ENCODE measurements at regions not wholly inside any gene's neighbourhood (a gene's known extent, or its start where the extent isn't known, plus 50 kb on each side); places are given as distances from the start of the nearest gene placed in this dataset.
"Not testable (repeated sequence)": the region's sequence is repeated elsewhere in the genome, so short reads cannot be mapped to it uniquely, and the experiment has no call there.

DNA sequence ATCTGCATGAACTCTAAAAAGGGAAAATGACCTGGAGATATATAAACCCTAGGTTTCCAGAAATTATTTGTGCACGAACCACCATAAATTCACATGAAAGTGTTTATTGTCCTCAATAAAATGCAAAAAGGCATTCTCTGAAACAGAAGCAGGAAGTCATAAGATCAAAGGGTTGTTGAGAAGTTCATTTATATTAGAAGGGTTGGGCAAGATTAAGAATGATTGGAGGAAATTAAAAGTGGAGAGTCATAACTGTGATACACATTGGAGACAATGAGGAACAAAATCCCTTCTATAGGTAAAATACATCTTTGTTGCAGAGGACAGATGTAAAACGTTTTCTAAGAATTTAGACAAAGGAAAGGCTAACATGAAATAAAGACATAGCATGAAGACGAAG lies 476.8 kb downstream of the CBLN4 start:
- DNase-seq (ENCODE audit: low spot score): no peak

DNA sequence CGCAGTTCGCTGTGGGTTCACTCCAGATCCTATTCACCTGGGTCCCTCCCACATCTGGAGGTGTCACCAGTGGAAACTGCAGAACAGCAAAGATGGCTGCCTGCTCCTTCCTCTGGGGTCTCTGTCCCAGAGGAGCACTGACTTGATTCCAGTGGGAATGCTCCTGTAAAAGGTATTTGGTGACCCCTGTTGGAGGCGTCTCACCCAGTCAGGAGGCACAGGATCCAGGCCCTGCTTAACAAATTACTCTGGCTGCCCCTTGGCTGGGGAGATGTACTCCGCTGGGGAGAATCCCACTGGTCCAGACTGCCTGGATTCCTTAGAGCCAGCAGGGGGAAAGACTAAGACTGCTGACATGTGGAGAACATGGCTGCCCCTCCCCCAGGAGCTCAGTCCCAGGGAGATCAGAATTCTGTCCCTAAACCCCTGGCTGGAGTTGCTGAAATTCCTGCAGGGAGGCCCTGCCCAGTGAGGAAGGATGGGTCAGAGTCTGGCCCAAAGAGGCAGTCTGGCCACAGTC lies 483.0 kb downstream of the CBLN4 start:
- DNase-seq (ENCODE audit: low spot score): no peak

DNA sequence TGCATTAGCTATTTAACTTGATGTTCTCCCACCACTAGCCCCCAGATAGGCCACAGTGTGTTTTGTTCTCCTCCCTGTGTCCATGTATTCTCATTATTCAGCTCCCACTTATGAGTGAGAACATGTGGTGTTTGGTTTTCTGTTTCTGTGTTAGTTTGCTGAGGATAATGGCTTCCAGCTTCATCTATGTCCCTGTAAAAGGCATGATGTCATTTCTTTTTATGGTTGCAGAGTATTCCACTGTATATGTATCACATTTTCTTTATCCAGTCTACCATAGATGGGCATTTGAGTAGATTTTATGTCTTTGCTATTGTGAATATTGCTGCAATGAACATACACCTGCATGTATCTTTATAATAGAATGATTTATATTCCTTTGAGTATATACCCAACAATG lies 487.7 kb downstream of the CBLN4 start:
- DNase-seq (ENCODE audit: low spot score): not testable (repeated sequence)

DNA sequence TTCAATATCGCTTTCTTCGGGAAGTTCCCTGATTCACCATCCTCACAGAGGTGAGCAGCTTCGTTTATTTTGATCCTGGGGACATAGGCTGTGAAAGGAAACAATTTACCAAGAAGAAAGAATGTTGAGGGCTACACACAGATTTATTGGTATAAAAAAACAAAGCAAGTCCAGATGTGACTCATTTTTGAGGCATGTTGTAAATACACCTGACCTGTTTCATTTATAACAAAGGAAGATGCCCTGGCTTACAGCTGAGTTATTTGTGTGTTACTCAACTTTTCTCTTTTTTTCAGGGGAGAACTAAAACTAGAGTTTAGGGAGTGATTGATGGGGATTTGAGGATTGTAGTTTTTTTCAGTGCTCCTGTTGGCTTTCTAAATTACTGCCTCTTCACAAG lies 489.5 kb downstream of the CBLN4 start:
- DNase-seq (ENCODE audit: low spot score): peak; percentile 76

DNA sequence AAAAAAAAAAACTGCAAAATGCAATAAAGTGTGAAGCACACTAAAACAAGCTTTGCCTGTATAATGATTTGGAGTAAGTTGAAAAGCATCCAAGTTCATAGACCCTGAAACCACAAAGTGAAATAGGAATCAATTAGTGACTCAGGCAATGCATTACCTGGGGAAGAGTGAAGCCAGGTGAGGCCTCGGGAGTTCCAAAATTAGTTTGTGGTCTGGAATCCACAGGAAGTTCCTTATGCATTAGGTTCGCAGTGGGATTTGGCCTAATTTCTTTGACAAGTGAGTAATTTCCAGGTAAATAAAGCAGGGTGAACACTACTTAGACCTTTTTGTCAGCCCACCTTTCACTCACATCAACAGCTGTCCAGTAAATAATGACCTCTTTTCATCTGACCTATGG lies 490.8 kb downstream of the CBLN4 start:
- DNase-seq (ENCODE audit: low spot score): peak; percentile 80

DNA sequence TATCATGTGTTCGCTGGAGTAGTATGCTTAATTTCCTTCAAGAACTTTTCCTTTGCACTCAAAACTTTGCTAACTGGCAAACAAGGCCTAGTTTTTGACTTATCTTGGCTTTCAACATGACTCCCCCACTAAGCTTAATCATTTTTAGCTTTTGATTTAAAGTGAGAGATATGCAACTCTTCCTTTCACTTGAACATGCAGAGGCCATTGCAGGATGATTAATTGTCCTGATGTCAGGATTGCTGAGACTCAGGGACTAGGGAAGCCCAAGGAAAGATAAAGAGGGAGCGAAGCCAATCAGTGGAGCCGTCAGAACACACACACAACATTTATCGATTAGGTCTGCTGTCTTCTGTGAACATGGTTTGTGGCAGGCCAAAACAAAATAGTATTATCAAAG lies 491.4 kb downstream of the CBLN4 start:
- peak; percentile 13 for DNase-seq (ENCODE audit: low spot score)

DNA sequence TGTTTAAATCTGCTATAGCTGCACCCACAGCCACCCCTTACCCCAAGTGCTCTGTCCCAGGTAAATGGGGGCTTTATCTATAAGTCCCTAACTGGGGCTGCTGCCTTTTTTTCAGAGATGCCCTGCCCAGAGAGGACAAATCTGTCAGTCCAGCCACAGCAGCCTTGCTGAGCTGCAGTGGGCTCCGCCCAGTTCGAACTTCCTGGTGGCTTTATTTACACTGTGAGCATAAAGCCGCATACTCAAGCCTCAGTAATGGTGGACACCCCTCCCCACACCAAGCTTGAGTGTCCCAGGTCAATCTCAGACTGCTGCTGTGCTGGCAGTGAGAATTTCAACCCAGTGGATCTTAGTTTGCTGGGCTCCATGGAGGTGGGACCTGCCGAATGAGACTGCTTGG lies 505.2 kb downstream of the CBLN4 start:
- DNase-seq (ENCODE audit: low spot score): no peak

DNA sequence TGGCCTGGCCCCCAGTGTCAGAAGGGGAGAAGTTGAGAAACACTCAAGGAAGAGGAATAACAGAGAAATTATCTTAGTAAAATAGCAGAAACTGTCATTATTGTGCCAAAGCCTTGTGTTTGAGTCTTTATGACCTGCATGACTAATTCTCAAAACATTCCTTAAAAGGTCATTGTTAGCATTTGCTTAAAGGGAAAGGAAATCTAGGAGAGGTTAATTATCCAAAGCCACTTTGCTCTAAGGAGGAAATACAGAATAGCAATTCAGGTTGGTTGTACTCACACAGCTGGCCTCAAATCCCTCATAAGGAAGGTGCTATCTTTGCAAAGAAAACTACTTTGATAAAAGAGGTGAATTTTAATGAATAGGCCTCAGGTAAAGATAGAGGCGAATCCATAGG lies 516.7 kb downstream of the CBLN4 start:
- peak; percentile 36 for DNase-seq (ENCODE audit: low spot score)

DNA sequence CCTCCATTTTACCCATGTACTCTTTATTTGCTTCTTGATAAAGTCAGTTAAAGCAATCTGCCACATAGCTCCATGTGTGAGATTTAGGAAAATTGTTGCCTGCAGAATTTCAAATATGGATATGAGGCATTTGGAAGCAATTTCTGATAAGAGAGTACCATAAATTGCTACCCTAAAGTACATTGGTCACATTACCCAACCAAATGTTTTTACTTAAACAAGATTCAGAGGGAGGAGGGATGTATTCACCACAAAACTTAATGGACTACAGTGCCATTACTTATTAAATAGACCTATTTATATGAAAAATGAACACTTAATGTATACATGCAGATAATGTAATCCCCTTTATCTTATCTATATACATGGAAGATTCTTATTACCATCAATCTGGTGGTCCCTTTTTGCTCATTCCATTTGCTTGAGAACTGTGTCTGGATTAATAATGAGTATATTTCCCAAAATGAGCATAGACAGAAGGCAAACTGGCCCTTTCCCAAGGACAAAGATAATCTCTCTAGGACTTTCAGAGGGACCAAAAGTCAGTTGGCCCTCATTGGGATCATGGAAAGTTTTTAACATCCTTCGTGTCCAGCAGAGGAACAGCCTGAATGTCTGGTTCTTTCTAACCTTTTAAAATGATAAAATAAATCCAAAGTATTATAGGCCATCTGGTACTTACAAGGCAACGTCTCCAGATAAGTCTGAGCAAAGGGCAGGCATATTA lies 526.4 kb downstream of the CBLN4 start:
- no peak for DNase-seq (ENCODE audit: low spot score)

DNA sequence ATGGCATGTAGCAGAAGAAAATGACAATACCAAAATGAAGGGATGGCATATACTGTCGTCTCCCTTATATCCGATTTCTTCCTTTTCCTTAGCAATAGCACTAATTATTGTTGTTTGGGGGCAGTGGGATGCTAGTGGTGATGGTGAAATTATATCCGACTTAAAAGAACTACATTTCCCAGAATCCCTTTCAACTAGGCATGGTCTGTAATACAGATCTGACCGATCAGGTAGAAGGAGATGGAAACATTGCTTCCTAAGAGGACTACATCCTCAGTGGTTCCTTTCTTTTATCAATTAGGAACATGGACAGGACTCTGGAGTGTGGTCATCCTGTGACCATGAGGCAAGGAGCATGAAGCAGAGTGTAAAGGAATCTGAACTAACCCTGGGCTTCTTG lies 532.6 kb downstream of the CBLN4 start:
- DNase-seq (ENCODE audit: low spot score): no peak

DNA sequence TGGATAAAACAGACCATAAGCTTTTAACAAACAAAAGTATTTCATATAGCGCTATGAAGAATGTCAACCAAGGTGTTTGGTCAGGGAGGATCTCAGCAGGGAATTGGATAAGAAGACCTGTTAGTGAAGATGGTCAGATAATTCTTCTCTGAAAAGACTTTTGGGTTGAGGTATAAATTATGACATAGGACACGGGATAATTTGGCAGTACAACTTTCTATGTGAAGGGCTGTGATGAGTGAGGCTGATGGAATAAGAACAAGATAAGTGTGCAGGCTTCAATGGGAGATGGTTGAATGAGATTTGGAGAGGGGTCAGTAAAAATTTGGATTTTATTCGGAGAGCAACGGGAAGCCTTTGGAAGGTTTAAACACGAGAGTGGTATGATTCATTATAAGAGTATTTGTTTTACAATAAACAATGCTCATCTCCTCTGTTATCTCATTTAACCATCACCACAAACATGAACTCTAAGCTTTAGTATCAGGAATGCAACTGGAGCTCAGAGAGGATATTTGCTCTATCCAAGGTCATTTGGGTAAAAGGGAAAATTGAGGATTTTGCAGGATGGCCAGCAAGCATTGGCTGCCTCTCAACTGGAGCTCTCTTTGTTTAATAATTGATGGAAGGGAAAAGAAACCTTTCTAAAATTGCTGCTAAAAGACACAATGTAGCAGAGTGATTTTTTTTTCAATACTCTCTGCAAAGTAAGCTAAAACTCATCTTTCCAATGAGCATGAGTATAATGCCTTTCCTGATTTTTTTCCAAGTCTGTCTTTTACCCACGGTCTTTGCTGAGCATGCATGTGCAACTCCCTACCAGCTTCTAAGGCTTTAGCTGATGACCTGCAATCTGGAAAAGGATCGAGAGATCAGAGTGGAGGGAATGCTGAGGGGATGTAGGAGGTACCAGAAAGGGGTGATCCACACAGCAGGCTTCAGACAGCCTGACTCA lies 534.0 kb downstream of the CBLN4 start:
- no peak for DNase-seq (ENCODE audit: low spot score)

DNA sequence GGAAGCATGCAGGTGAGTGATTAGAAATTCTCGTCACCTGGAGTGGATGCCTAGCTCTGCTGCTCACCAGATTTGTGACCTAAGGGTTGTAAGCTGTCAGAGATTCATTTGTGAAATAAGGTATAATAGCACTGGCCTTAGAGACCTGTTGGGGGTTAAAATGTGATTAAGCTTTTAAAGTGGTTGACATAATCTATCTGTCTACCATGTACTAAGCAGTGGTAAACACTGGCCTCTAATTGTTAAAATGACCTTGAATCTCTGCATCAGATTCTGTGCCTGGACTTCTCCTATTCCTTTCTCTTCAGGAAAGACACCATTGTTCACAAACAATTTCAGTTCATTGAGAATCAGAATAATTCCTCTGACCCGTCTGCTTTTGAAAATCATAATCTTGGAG lies 536.2 kb downstream of the CBLN4 start:
- DNase-seq (ENCODE audit: low spot score): no peak

DNA sequence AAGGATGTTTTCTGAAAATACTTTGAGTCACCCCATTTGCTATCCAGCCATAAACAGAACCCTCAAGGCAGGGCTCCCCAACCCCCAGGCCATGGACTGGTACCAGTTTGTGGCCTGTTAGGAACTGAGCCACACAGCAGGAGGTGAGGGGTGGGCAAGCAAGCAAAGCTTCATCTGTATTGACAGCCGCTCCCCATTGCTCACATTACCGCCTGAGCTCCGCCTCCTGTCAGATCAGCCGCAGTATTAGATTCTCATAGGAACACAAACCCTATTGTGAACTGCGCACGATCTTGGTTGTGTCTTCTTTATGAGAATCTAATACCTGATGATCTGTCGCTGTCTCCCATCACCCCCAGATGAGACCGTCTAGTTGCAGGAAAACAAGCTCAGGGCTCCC lies 543.8 kb downstream of the CBLN4 start:
- no peak for DNase-seq (ENCODE audit: low spot score)

DNA sequence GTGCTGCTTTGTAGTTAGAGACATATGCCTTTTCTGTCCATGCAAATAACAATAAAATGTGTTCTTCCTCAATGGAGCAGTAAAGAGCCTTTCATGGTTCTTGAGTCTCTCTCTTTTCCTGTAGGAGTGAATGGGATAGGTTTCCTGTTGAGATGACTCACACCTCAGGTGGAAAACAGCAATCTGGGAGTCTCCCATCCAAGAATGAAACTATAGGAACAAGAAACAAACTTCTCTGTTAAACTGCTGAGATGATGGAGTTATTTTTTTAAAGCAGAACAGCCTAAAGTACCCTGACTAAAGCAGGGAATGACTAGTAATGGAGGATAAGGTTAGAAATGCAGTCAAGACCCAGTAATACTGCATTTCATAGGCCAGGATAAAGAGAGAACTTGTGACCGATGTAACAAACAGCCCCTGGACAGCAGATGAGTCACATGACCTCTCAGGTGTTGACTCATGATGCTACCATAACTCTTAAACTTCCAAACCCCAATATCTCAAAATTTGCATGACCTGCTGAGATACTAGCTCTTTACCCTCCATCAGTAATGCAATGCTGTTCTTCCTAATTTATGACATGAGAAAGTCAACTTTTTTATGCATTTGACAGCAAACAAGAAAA lies 548.9 kb downstream of the CBLN4 start:
- DNase-seq (ENCODE audit: low spot score): peak; percentile 77

DNA sequence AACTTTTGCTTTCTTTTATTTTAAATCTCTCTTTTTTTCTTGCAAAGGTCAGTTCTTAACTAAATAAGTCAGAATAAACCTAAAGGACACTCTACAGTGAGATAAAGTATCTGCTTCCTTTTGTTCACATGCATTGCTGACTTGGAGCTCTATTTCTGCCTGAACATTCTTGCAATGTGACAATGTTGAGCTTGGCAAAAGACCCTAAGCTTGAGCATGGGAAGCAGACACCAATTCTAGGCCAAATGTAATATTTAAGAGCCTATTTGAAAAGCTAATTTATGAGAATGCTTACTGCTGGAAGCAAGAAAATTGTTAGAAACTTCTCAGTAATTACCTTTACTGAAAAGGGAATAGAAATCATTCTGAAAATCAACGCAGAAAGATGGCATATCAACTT lies 556.2 kb downstream of the CBLN4 start:
- no peak for DNase-seq (ENCODE audit: low spot score)

DNA sequence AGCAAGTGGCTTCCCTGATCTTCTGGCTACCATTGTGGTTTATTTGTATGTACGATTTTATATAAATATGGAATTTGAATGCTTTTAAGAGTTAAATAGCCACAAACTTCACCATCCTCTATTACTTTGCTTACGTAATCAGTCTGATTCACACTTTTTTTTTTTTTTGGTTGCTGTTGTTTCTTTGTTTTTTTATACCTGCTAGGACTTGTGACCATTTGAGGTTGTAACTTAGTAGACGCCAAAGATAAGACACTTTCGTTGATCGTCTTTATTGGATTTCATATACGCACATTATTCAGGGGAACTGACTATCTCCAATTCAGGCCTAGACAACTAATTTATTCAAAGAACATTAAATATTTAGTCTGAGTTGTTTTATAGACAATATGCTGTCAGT lies 559.0 kb downstream of the CBLN4 start:
- no peak for DNase-seq (ENCODE audit: low spot score)

DNA sequence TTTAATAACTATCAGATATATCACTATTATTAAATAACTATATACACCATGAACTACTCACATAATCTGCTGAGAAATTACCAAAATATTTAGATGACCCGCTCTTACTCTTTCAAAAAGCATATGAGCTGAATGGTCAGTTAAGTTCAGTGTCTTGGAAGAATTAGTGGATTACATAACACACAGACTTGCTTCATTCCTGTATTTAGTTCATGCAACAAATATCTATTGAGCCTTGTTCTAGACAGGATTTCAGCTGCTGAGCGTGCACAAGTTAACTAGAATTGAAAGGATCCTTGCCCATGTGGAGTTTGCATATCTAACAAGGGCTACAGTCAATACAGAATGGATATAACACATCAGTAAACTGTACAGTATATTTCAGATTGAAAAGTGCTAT lies 566.2 kb downstream of the CBLN4 start:
- DNase-seq (ENCODE audit: low spot score): no peak

DNA sequence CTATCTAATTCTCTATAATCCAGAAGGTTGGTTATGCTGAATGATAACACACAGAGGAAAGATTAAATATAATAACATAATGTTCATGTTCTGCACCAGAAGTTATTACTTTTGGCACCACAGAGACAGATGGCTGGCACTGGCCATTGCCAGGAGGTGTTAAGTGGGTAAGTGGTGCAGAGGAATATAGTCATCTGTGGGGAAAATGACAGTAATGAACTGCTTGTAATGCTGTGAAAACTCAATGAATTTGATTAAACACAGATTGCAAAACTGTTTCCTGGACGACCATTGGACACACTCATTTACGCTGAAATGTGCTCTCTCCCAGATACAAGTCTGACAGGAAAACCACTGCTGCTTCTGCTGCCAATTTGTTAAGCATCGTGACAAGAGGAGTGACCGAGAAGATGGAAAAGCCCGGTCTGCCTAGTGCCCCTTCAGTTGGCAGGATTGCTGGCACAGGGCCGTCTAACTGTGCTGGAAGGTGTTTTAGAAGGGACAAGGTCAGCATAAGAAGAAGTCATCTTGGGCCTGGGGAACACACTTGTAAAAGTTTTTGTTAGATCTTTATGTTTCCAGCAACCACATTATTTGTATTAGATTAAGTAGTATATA lies 567.4 kb downstream of the CBLN4 start:
- no peak for DNase-seq (ENCODE audit: low spot score)

DNA sequence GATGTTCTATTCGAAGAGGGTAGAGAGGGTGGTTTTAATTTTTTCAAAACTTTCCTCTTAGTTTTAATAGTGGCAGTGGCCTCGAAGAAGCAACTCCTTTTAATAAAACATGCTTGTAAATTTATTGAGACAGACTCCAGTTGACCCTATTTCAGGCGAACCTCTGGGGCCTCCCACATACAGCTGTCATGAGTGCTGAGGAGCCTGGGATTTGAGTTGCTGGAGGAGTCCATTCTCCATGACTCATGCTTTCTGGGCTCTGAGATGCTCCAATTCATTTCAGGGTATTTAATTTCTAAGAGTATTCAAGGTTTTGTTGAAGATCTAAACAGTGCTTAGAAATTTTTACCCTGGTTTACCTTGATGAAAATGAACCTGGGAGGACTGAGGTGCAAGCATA lies 580.4 kb downstream of the CBLN4 start:
- DNase-seq (ENCODE audit: low spot score): no peak

DNA sequence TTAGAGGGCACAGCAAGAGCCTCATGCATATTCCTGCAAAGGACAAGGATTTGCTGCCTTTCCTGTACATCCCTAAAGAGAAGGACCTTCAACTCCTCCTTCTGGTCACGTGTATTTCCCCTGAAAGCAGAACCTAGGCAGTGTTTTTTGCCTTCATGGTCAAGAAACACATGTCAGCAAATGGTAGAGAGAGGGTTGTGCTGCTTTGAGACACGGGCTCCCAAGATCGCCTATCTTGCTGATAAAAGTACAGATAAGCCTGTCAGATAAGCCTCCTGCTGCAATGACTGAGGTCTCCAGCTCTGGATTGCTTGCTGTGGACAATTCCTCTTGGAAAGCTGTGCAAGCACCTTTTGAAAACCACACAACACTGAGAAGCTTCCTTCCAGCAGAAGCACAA lies 580.8 kb downstream of the CBLN4 start:
- DNase-seq (ENCODE audit: low spot score): no peak

DNA sequence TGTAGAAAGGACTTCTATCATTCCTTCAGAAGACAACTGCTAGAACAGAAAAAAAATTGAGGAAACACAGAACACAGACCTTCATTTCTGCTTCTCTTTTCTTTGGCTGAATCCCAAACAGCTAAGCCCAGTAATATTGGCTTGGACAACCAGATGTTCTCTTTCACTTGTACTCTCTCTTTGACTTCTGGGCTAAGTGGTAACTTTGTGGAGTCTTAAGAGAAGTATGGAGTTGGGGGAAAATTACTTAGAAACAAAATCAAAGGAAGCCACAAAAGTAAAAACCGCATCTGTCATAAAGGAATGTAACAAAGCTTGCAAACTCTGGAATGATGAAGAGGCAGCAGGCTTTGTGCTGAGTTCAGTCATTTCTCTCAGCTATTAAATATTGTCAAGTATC lies 587.5 kb downstream of the CBLN4 start:
- DNase-seq (ENCODE audit: low spot score): no peak

DNA sequence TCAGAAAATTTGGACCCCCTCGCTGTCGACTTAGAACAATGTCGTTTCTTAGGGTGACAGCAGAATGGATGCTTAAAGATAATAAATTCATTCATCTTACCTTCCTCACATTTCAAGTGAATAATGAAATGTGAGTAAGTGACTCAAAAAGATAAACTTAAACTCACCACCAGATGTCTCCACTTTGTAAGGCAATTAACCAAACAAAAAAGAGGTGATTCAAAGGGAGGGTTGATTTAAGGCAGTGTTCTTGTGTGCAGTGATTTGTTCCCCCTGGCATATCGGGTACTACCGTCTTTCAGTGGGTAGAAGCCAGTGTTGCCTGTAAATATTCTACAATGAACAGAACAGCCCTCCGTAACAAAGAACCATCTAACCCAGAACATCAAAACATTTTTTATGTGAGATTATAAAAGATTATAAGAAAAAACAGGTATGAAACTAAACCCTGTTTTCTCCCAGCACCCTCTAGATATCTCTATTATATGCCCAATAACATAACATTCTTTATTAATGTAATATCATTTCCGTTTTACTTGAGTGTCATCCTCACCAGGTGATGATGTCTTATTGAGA lies 589.7 kb downstream of the CBLN4 start:
- DNase-seq (ENCODE audit: low spot score): peak; percentile 43
